ENCODE measurements at regions not wholly inside any gene's neighbourhood (a gene's known extent, or its start where the extent isn't known, plus 50 kb on each side); places are given as distances from the start of the nearest gene placed in this dataset.

DNA sequence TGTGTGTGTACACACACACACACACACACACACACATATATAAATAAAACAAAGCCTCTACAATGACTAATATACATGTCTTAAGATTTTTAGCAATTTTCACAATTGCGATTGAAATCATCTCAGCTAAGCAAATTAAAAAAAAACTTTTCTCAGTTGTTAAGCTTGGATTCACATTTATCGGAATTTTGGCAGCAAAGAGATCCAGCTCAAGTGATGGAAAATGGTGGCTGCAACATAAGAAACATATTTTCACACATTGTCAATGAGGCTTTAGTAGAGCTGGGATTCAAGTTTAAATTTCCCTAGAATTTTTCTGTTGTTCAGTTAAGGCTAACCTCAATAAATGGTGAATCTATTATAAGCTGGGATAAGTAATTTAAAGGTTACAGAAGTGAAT lies 768.6 kb upstream of the SORCS1 start:
- DNase-seq (ENCODE audit: low read depth in 3 of 3) = no peak

DNA sequence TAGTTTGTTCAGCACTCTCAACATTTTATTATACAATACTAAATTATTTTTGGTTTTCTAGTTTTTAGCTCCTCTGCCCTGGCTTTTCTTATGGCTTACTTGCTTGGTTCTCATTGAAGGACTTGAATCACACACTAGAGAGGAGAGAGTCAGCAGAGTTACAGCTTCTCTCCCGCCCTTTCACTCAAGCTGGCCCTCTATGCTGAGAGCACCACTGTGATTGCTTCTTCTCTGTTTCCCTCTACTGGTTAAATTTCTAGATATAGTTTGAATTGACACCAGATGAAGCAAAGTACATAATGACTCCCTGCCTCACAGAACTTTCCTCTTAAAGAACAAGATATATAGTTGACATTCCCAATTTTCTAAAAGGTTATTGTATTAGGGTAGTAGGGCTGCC lies 767.3 kb upstream of the SORCS1 start:
- DNase-seq (ENCODE audit: low read depth in 3 of 3) = no peak

DNA sequence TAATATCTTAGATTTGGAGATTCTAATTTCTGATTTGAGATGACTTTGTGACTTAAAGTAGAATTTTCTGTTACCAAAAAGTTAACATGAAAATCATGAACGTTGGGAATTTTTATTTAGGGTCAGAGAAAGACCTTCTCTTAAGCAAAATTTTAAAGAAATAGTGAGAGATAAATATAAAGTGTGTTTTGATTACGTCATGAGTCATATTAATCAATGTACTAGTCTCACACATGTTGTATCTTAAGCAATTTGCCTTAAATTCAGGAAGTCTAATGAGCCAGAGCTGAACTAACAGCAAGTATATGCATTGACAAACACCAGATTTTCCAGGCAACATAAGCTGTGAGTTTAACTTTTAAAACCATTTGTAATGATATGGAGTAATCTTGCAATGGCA lies 765.5 kb upstream of the SORCS1 start:
- DNase-seq (ENCODE audit: low read depth in 3 of 3) = no peak

DNA sequence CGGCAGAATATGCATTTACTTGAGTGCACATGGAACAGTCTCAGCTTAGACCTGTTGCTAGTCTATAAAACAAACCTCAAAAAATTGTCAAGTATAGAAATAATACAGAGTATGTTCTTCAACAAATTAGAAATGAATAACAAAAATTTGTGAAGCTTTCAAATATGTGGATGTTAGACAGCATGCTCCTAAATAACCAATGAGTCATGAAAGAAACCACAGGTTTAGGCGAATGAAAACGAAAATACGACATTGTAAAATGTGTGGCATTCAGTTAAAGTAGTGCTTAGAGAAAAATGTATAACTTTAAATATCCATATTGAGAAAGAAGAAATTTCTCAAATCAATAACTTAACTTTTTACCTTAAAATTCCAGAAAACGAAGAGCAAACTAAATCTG lies 760.0 kb upstream of the SORCS1 start:
- no peak for DNase-seq (ENCODE audit: low read depth in 3 of 3)

DNA sequence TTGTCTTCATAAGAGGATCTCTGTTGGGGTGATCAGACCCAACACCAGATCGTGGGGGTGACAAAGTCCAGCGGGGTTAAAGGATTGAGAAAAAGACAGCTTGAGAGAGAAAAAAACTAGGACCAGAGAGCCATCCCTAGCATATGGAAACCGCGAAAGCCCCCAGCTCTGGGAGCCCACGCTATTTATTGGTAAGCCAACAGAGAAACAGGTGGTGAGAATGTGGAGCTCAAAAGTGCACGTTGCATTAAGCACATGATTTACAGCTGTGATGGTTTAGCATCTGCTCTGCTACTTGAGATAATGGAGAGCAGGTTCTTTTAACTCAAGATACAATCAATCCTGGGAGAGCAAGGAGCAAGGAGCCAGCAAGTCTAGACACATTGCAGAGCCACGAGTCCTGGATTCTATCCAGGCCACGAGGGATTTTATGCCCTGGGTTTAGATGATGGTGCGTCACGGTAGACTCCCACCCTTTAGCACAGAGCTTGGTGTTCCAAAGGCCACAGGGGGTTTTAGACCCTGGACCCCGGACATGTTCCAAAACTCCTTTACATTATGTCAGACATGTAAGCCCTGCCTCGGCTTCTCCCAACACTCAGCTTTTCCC lies 755.2 kb upstream of the SORCS1 start:
- DNase-seq (ENCODE audit: low read depth in 3 of 3) = no peak

DNA sequence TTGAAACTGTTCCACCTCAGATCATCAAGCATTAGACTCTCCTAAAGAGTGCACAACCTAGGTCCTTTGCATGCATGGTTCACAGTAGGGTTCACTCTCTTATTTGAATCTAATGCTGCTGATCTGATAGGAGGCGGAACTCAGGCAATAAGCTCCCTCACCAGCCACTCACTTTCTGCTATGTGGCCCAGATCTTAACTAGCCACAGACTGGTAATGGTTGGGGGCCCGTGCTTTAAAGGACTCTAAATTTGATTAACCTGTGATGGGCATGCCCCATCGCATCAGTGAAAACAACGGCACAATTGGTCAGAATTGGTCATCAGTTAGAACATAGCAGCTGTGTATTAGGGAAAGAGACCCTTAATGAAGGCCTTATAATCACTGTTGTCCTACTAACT lies 753.7 kb upstream of the SORCS1 start:
- no peak for DNase-seq (ENCODE audit: low read depth in 3 of 3)

DNA sequence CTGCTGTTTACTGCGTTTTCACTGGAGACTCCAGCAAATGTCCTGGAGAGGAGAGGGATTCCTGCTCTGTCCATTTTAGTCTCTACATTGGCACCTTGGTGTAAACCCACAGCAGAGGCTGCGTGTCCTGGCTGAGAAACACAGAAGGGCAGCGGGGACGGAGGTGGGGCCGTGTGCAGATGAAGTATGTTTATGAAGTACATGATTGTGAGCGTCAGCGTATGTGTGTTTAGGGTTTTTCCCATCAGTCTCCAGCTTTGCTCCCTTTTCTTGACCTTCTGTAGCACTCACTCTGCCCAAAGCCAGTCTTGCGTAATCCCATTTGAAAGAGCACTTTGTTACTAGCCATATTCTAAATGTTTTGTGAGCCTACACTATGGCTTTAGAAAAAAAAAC lies 750.7 kb upstream of the SORCS1 start:
- no peak for DNase-seq (ENCODE audit: low read depth in 3 of 3)

DNA sequence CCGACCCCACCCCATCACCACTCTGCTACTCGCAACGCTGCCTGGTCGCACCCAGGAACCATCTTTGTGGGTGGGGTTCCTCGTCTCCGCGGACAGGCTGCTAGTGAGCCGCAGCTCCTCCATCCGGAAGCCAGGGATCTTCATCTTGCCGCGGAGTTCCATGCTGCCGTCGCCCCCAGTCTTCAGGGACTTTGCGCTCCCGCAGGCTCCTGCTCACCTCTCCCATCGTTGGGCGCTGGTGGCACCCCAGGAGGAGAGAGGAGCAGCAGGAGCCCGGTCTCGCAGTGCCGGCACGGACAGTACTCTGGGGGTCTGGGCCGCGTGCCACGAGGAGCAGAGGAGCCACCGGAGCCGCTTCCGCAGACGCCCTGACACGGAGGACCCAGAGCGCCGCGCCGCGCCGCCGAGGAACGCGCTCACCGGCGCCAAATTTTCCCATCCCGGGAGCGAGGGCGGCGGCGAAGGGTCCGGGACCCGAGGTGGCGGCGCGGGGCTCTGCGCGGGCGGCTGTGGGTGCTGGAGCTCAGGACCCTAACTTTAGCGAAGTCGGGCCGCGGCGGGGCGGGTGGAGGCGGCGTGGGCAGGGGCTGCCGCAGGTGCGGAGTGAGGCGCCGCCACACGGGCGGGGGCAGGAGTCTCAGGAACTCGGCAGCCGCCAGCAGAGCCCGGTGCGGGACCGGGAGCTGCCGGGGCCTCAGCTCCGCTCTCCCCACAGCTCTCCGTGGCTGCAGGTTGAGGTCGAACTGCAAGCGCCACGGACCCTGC lies 750.1 kb upstream of the SORCS1 start:
- no peak for DNase-seq (ENCODE audit: low read depth in 3 of 3)

DNA sequence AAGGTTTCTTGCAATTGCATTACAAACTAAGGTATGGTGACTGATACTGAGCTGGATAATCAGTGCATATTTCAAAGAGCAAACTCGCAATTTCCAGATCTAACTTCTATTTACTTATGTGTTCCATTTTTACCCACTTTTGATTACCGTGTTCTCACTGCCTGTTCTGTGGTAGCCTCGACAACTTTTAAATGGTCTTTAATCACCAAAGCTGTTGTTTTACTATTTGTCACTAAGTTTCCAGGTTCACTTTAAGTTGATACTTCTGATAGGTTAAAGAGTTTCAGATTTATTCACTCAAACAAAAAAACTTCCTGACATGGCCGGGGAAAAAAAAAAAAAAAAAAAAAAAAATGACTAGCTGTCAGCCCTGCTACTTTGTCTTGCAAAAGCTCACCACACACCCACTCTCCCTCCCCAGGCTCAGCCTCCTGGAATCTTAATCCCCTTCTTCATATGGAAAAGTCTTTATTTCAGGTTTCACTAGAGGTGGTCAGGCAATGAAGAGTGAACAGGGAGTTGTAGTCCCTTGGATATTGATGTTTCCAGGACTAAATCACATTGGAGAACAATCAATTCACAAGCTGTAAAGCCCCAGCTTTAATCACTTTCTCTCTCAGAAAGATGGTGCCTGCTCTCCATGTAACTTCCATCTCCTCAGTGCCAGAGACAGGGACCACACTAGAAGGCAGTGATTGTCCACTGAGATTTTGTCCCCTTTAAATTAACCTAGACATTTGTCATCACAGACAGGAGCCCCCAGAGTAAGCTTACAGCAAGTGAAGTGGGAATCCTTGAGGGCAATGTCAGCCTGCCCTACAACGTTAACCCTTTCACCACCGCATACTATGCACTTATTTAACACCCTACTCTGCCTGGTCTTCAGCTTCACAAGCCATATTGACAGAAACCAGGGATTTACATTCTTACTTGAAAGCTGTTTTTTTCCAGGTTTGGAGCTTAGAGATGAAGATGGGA lies 749.1 kb upstream of the SORCS1 start:
- DNase-seq (ENCODE audit: low read depth in 3 of 3) = no peak

DNA sequence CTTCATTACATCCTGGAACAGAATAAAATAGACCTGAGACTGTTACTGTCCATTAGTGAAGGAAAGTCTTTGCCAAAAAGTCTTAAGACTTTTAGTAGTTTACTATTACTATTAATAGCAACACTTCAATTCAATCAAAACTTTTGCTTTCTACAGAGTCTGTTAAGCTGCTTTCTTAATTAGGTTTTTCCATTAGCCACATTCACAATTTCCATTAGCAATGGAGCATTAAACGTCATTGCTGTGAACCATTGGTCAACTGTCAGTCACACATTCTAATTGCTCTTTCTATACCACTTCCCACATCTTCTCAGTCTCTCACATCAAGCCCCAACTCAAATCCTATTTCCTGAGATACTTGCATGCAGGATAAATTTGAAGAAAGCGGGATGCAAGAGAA lies 736.6 kb upstream of the SORCS1 start:
- no peak for DNase-seq (ENCODE audit: low read depth in 3 of 3)

DNA sequence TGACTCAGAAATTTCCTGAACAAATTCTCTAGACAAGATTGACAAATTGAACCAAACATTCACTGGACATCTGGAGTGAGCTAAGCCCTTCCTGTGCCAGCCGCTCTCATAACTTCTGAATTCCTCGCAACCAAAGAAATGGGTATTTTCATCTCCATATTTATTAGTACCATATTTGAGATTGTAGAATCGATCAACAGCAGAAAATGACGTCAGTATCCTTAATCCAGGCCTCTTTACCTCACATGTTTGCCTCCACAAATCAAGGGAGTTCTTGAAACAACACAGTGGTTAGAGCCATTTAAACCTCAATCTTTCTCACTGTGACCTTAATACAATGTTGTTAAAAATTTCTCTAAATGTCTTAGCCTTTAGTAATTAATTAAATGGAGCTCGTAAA lies 735.6 kb upstream of the SORCS1 start:
- no peak for DNase-seq (ENCODE audit: low read depth in 3 of 3)

DNA sequence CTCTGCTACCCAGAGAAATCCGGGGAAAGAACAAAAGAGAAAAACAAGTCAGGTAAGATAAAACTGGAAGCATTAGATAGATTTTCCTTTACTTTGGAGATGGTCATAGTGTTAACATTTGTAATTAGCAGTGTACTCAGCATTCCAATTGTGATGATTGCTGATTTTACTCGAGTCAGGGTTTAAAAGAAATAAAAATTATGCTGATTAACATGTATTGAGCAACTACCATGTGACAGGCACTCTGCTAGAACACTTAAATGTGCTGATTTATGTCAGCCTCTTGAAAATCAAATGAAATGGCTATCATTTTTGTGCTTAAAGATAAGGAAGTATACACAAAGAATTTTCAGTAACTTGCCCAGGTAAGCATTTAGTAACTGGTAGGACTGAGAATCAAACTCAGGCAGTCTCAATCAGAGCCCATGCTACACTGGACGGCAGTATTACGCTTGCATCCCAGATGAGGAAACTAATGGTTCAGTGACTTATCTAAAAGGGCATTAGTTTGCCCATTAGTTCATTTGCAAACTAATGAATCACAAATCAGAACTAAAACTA lies 735.1 kb upstream of the SORCS1 start:
- DNase-seq (ENCODE audit: low read depth in 3 of 3) = no peak

DNA sequence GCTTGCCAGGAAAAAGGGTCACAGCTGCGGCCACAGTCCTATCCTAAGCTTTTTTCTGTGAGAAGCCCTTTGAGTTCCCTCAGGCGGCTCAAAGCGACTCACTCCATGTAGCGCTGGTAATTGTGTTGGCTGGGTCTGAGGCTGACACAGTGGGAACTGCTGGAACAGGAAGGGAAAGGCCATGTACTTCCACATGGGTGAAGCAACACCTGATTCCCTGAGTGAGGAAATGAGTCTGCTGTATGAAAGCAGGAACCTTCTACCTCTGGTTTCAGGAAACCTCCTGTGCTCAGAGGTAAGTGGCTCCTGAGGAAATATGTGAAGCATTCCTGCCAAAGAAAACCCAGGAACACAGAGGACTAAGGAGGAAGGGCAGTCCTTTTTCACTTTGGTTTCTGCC lies 734.6 kb upstream of the SORCS1 start:
- DNase-seq (ENCODE audit: low read depth in 3 of 3) = no peak

DNA sequence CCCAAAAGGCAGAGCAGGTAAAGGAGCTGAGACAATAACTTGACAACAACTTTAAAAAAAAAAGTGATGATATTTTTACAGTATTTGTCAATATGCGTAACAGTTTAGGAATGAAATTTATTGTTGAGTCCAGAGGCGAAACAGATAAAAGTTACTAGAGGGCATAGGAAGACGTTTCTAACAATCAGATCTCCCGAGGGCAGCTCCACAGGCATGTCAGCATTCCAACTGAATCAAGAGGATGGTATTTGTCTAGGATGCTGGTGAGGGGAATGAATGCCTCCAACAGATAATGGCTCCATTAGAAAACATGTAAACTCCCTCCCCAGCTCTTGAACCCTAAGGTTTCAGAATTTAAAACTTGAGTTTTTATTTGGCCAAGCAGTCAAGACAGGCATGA lies 733.9 kb upstream of the SORCS1 start:
- DNase-seq (ENCODE audit: low read depth in 3 of 3) = no peak

DNA sequence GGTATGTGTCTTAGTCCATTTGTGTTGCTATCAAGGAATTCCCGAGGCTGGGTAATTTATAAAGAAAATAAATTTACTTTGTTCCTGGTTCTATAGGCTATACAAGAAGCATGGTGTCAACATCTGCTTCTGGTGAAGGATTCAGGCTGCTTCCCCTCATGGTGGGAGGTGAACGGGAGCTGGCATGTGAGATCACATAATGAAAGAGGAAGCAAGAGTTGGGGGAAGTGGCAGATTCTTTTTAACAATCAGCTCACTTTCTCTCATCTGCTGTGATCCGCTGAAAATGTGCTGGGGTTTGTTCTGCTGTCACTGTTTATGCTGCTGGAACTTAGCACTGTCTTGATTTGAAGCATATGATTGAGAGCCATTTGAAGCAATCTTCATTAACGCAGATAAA lies 730.0 kb upstream of the SORCS1 start:
- DNase-seq (ENCODE audit: low read depth in 3 of 3) = no peak

DNA sequence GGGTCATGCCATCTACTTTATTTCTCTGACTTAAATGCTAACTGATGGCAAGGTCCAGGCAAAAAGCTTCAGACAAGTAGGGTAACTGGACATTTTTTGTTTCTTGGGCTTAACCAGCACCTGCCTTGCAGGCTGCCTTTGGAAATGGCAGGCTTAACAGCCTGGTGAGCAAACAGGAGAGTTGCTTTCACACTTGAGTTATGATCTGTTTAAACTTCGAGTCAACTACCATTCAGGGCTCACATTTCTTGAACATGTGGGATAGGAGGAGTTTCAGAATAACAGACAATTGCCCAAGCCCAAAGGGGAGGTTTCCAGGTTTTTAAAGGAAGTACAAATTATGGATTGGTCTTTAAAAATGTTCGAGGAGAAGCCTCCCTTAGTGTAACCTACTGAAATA lies 724.6 kb upstream of the SORCS1 start:
- DNase-seq (ENCODE audit: low read depth in 3 of 3) = no peak

DNA sequence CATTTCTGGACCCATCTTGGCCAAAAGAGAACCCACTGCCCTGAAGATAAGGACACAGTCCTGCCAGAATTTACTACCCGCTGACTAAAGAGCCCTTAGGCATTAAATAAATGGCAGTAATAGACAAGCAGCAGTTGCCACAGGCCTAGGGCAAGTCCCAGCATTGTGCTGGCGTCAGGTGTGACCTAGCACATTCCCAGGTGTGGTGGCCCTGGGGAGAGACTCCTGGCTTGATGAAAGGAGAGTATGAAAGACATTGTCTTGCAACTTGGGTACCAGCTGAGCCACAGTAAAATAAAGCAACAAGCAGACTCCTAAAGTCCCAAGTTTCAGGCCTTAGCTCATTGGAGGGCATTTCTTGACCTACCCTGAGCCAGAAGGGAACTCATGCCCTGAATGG lies 715.7 kb upstream of the SORCS1 start:
- DNase-seq (ENCODE audit: low read depth in 3 of 3) = no peak

DNA sequence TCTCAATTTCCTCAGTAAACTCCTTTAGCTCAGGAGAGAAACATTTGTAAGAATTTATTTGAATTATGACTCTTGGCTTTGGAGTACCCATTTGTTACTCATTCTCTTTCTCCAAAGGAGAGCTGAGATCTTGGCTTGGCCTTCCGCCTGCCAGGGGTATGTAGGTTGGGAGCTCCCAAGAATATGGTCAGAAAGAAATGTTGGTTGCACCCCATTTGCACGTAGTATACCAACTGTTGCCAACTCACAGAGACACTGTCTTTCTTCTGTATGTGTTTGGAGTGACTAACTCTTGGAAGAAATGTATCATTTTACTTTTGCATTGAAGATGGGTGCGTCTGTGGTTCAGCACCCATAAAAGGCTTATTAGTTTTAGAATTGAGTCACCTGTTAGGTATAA lies 708.5 kb upstream of the SORCS1 start:
- DNase-seq (ENCODE audit: low read depth in 3 of 3) = no peak

DNA sequence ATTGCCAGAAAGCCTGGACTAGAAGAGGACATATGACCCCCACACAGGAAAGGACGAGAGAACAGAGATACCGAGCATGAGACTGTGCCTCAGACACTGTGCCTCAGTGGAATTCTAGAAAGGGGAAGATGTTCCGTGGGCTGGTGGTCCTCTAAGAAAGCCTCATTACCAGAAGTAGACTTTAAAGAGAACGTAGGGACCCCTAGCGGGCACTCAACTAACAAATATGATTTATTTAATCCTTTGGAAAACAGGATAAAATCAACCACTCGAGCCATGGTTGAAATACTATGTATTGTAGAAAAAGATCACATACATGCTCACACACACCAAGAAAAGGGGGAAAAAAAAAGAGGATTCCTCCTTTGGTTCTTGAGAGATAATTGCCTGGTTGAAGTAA lies 701.2 kb upstream of the SORCS1 start:
- no peak for DNase-seq (ENCODE audit: low read depth in 3 of 3)

DNA sequence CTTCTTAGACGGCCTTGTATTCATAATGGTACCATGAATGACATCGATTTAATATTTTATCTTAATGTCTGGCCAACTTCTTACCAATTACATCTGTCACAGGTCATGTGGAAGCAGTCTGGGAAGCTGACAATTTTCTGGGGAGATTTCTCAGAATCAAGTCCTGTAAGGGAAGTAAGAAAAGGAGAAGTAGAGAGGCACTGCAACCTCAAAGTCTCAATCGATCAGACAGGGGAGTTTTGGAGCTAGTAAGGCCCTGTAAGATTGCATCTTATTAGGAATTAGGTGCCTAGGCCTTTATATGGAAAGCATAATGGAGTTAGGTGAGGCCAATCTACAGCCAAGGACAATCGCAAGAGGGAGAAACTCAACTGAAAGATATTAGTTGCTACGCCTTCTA lies 694.6 kb upstream of the SORCS1 start:
- DNase-seq (ENCODE audit: low read depth in 3 of 3) = no peak

DNA sequence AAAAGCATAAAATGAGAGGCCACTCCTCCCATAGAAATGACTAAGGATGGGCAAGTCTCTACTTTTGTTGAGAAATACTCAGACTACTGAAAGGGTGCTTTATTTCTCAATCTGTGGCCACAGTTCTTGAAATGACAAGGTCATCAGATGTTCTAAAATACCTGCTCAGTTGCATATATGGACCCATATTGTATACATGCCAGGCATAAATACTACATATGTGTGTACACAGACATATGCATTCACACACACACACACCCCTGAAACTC lies 691.5 kb upstream of the SORCS1 start:
- DNase-seq (ENCODE audit: low read depth in 3 of 3) = no peak

DNA sequence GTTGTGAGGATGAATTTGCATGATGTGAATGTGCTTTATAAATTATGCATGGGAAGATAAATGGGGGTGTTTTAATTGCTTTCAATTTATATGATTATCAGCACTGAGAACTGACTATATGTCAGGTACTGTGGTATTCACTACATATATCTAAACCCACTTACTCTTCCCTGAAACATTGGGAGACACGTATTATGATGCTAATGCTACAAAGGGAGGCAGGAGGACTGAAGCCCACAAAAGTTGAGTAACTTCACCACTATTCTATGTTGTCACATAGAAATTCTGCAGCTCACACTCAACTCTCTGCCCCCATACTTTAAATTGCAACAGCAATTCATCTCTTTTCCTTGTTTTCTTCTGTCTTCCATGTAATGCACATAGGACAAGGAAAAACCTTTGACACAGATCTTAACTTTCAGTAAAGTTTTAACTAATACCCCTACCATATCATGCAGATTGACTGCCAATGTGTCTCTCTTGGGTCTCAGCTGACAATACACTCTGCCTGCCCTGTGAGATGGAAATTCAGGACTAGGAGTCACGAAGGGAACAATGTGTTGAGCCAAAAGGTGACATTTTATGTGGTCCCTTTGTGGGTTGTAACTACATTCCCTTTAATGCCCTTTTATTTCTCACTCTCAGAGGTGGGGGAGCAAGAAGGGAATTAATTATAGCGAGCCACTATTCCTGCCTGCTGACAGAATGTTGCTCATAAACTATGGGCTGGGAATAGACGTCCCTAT lies 691.0 kb upstream of the SORCS1 start:
- DNase-seq (ENCODE audit: low read depth in 3 of 3) = no peak
